Astrocyte (in vitro differentiated cells and primary cell): ENCODE measurements at regions not wholly inside any gene's neighbourhood (a gene's known extent, or its start where the extent isn't known, plus 50 kb on each side); places are given as distances from the start of the nearest gene placed in this dataset.

Experiments used
- DNase-seq: peaks from one replicate; pipeline ENCODE4 v3.0.0-alpha.2; 2010; ENCODE audit warnings: low read depth
- FAIRE-seq: peaks from 2 replicates; lab custom pipeline; 2011; peaks lifted over from hg19 to GRCh38; lab: Jason Lieb, UNC
- H2AFZ ChIP-seq: 2 replicates; pipeline ENCODE4 v1.6.0; 2012; ENCODE audit warnings: low read depth, low read length, inconsistent platforms
- H3K27ac ChIP-seq: 2 replicates; pipeline ENCODE4 v1.5.1; 2011; ENCODE audit warnings: low read depth, low read length, inconsistent platforms
- H3K27me3 ChIP-seq: 2 replicates; pipeline ENCODE4 v1.6.0; 2011; ENCODE audit warnings: low read length, inconsistent platforms; ENCODE audit not compliant: insufficient read depth
- H3K36me3 ChIP-seq: 2 replicates; pipeline ENCODE4 v1.5.1; 2011; ENCODE audit warnings: low read length, inconsistent platforms; ENCODE audit not compliant: insufficient read depth
- H3K4me1 ChIP-seq: 2 replicates; pipeline ENCODE4 v1.5.1; 2011; ENCODE audit warnings: low read length, inconsistent platforms; ENCODE audit not compliant: insufficient read depth
- H3K4me2 ChIP-seq: 2 replicates; pipeline ENCODE4 v1.6.0; 2012; ENCODE audit warnings: low read length, inconsistent platforms
- H3K4me3 ChIP-seq: 2 replicates; pipeline ENCODE4 v1.5.1; 2011; ENCODE audit warnings: low read depth, mild to moderate bottlenecking, low read length, inconsistent platforms; ENCODE audit not compliant: insufficient read depth
- H3K79me2 ChIP-seq: 2 replicates; pipeline ENCODE4 v1.6.0; 2012; ENCODE audit warnings: mild to moderate bottlenecking, low read length, inconsistent platforms; ENCODE audit not compliant: insufficient read depth
- H3K9ac ChIP-seq: 2 replicates; pipeline ENCODE4 v1.6.0; 2012; ENCODE audit warnings: mild to moderate bottlenecking, low read length, inconsistent platforms
- H3K9me3 ChIP-seq: 2 replicates; pipeline ENCODE4 v1.5.1; 2012; ENCODE audit warnings: low read depth, mild to moderate bottlenecking, low read length, inconsistent platforms; ENCODE audit not compliant: insufficient read depth
- H4K20me1 ChIP-seq: 2 replicates; pipeline ENCODE4 v1.6.0; 2012; ENCODE audit warnings: low read length, inconsistent platforms; ENCODE audit not compliant: insufficient read depth
- H3K27ac Mint-ChIP-seq: one replicate; pipeline ENCODE4 v1.8.0; 2021; ENCODE audit warnings: mild to moderate bottlenecking, mixed read lengths; ENCODE audit not compliant: unreplicated experiment
- H3K27me3 Mint-ChIP-seq: one replicate; pipeline ENCODE4 v1.8.0; 2021; ENCODE audit warnings: low read depth, mixed read lengths; ENCODE audit not compliant: unreplicated experiment
- H3K36me3 Mint-ChIP-seq: one replicate; pipeline ENCODE4 v1.8.0; 2021; ENCODE audit warnings: low read depth, mixed read lengths; ENCODE audit not compliant: unreplicated experiment
- H3K4me1 Mint-ChIP-seq: one replicate; pipeline ENCODE4 v1.8.0; 2021; ENCODE audit warnings: low read depth, mixed read lengths; ENCODE audit not compliant: unreplicated experiment
- H3K4me3 Mint-ChIP-seq: one replicate; pipeline ENCODE4 v1.8.0; 2021; ENCODE audit warnings: mild to moderate bottlenecking, moderate library complexity, mixed read lengths; ENCODE audit not compliant: unreplicated experiment
- H3K9me3 Mint-ChIP-seq: one replicate; pipeline ENCODE4 v1.8.0; 2021; ENCODE audit warnings: mild to moderate bottlenecking, mixed read lengths; ENCODE audit not compliant: unreplicated experiment
- CTCF ChIP-seq: IDR thresholded peaks from 2 replicates; pipeline ENCODE4 v1.5.1; 2011; ENCODE audit warnings: low read depth, mild to moderate bottlenecking, inconsistent platforms, low read length, moderate library complexity; ENCODE audit not compliant: insufficient read depth
- EZH2 ChIP-seq: IDR thresholded peaks from 2 replicates; pipeline ENCODE4 v1.6.1; 2012; ENCODE audit warnings: mild to moderate bottlenecking, low read length, inconsistent platforms; ENCODE audit not compliant: insufficient read depth

GRCh38 chr3:159486580-159486979, 502.1 kb upstream of the IL12A start:
- Histone ChIP-seq H3K36me3 (no peaks in the 10 kb centered on the region), H3K4me3 (no peak overlapping the region), H3K4me2 (no peak overlapping the region), H3K27me3 (no peaks in the 10 kb centered on the region), H3K27ac (no peak overlapping the region), H3K4me1 (no peaks in the 10 kb centered on the region), H3K9ac (no peak overlapping the region), H4K20me1 (no peaks in the 10 kb centered on the region), H2AFZ (no peak overlapping the region), H3K79me2 (no peaks in the 10 kb centered on the region), H3K9me3 (no peaks in the 10 kb centered on the region)
- DNase-seq (no peak), FAIRE-seq (no peak)
- H3K36me3 Mint-ChIP-seq, result no peaks in the 10 kb centered on the region
- no peaks in the 10 kb centered on the region for H3K27me3 Mint-ChIP-seq
- H3K27ac Mint-ChIP-seq, result no peak overlapping the region
- H3K4me3 Mint-ChIP-seq, result no peak overlapping the region
- H3K4me1 Mint-ChIP-seq, result peaks cover 3% of the 10 kb centered on the region
- TF ChIP-seq CTCF (no peak), EZH2 (no peak)
- peaks cover 11% of the 10 kb centered on the region for H3K9me3 Mint-ChIP-seq

GRCh38 chr3:159487304-159487703, 501.3 kb upstream of the IL12A start:
- Histone ChIP-seq H3K4me2 (no peak overlapping the region), H3K9me3 (no peaks in the 10 kb centered on the region), H3K36me3 (no peaks in the 10 kb centered on the region), H3K27me3 (no peaks in the 10 kb centered on the region), H3K27ac (no peak overlapping the region), H2AFZ (no peak overlapping the region), H3K4me3 (no peak overlapping the region), H3K9ac (no peak overlapping the region), H4K20me1 (no peaks in the 10 kb centered on the region), H3K4me1 (no peaks in the 10 kb centered on the region), H3K79me2 (no peaks in the 10 kb centered on the region)
- TF ChIP-seq EZH2, result no peak
- no peak for TF ChIP-seq CTCF
- Mint-ChIP-seq H3K4me1 (peaks cover 3% of the 10 kb centered on the region), H3K27ac (no peak overlapping the region), H3K27me3 (no peaks in the 10 kb centered on the region), H3K36me3 (no peaks in the 10 kb centered on the region), H3K9me3 (peaks cover 11% of the 10 kb centered on the region), H3K4me3 (no peak overlapping the region)
- FAIRE-seq, result no peak
- DNase-seq, result no peak

GRCh38 chr3:159488602-159489001, 500.0 kb upstream of the IL12A start:
- H3K9me3 ChIP-seq, result no peaks in the 10 kb centered on the region
- H3K27me3 ChIP-seq, result no peaks in the 10 kb centered on the region
- no peaks in the 10 kb centered on the region for H4K20me1 ChIP-seq
- Mint-ChIP-seq H3K4me3 (no peak overlapping the region), H3K9me3 (peaks cover 11% of the 10 kb centered on the region), H3K27ac (no peak overlapping the region), H3K4me1 (no peaks in the 10 kb centered on the region), H3K27me3 (no peaks in the 10 kb centered on the region), H3K36me3 (no peaks in the 10 kb centered on the region)
- DNase-seq, result no peak
- no peak overlapping the region for H3K4me3 ChIP-seq
- H3K9ac ChIP-seq, result no peak overlapping the region
- H3K36me3 ChIP-seq, result no peaks in the 10 kb centered on the region
- no peak for FAIRE-seq
- no peaks in the 10 kb centered on the region for H3K79me2 ChIP-seq
- H3K27ac ChIP-seq, result no peak overlapping the region
- H3K4me1 ChIP-seq, result no peaks in the 10 kb centered on the region
- no peak overlapping the region for H3K4me2 ChIP-seq
- H2AFZ ChIP-seq, result no peak overlapping the region
- no peak for TF ChIP-seq EZH2
- TF ChIP-seq CTCF, result no peak
